Mucosa of rectum (tissue), 2 donors: ENCODE measurements at regions not wholly inside any gene's neighbourhood (a gene's known extent, or its start where the extent isn't known, plus 50 kb on each side); places are given as distances from the start of the nearest gene placed in this dataset.

Experiments
- H3K27ac ChIP-seq, 2 donors: one replicate each; pipeline ENCODE4 v1.7.0; 2013; ENCODE audit warnings: inconsistent platforms in 2 of 2, low read depth in 2 of 2, low read length in 2 of 2
- H3K27me3 ChIP-seq, 2 donors: one replicate each; pipeline ENCODE4 v1.7.0; 2013; ENCODE audit warnings: low read length in 2 of 2; ENCODE audit not compliant: control insufficient read depth in 2 of 2, insufficient read depth in 2 of 2
- H3K36me3 ChIP-seq, 2 donors: one replicate each; pipeline ENCODE4 v1.7.0; 2013; ENCODE audit warnings: low read length in 2 of 2; ENCODE audit not compliant: control insufficient read depth in 2 of 2, insufficient read depth in 2 of 2
- H3K4me1 ChIP-seq, 2 donors: one replicate each; pipeline ENCODE4 v1.7.0; 2013; ENCODE audit warnings: low read length in 2 of 2, mild to moderate bottlenecking in 1 of 2; ENCODE audit not compliant: control insufficient read depth in 2 of 2, insufficient read depth in 2 of 2
- H3K4me3 ChIP-seq, 2 donors: one replicate each; pipeline ENCODE4 v1.7.0; 2013; ENCODE audit warnings: low read length in 2 of 2
- H3K9ac ChIP-seq, 2 donors: one replicate each; pipeline ENCODE4 v1.7.0; 2013; ENCODE audit warnings: low read length in 2 of 2, low read depth in 1 of 2, mild to moderate bottlenecking in 1 of 2
- H3K9me3 ChIP-seq, 2 donors: one replicate each; pipeline ENCODE4 v1.7.0; 2013; ENCODE audit warnings: low read length in 2 of 2; ENCODE audit not compliant: control insufficient read depth in 2 of 2
- donor health status: healthy.
- donor health status: Normal muscosa, but diverticular disease.

DNA sequence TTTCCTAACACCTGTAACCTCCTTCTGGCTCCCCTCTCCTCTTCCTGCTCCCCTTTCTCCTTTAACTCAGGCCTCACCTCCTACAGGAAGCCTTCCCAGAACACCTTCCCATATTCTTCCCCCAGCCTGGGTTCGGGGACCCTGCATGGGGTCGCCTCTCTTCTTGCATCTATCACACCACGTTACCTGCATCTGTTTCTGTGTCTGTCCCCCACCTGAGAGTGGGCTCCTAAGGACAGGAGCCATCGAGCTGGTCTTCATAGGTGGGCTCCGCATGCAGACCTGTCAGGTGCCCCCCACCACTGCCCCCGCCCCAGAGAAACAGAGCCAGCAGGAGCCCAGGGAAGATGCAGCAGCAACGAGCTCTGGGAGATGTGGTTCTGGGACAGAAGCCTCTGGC lies 123.2 kb upstream of the GLI2 start:
- H3K4me1 ChIP-seq = peaks cover 0 to 2% of the 10 kb centered on the region in 2 donors
- H3K27me3 ChIP-seq = peaks cover 0 to 2% of the 10 kb centered on the region in 2 donors
- no peak overlapping the region for H3K9ac ChIP-seq
- H3K9me3 ChIP-seq = no peaks in the 10 kb centered on the region
- H3K27ac ChIP-seq = no peak overlapping the region
- H3K4me3 ChIP-seq = no peak overlapping the region
- no peaks in the 10 kb centered on the region for H3K36me3 ChIP-seq

DNA sequence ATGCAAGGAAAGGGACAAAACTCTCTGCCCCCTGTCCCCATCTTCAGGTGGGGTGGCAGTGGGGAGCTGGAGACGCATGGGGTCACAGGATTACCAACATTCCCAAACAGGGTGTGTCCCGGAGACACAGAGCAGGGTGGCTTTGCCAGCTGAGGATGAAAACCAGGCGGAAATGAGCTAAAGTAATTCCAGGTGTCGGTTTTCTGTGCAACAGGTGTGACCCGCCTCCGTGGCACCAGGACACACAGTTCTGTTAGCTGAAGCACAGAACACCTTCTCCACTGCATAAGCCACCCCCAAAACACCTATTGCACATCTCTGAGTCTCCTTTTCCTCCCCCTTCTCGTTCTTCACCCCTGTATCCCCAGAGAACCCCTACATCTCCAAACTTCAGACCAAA lies 122.7 kb upstream of the GLI2 start:
- peaks cover 0 to 2% of the 10 kb centered on the region in 2 donors for H3K4me1 ChIP-seq
- H3K4me3 ChIP-seq = no peak overlapping the region
- H3K36me3 ChIP-seq = no peaks in the 10 kb centered on the region
- H3K9ac ChIP-seq = no peak overlapping the region
- peaks cover 0 to 2% of the 10 kb centered on the region in 2 donors for H3K27me3 ChIP-seq
- H3K27ac ChIP-seq = no peak overlapping the region
- H3K9me3 ChIP-seq = no peaks in the 10 kb centered on the region

DNA sequence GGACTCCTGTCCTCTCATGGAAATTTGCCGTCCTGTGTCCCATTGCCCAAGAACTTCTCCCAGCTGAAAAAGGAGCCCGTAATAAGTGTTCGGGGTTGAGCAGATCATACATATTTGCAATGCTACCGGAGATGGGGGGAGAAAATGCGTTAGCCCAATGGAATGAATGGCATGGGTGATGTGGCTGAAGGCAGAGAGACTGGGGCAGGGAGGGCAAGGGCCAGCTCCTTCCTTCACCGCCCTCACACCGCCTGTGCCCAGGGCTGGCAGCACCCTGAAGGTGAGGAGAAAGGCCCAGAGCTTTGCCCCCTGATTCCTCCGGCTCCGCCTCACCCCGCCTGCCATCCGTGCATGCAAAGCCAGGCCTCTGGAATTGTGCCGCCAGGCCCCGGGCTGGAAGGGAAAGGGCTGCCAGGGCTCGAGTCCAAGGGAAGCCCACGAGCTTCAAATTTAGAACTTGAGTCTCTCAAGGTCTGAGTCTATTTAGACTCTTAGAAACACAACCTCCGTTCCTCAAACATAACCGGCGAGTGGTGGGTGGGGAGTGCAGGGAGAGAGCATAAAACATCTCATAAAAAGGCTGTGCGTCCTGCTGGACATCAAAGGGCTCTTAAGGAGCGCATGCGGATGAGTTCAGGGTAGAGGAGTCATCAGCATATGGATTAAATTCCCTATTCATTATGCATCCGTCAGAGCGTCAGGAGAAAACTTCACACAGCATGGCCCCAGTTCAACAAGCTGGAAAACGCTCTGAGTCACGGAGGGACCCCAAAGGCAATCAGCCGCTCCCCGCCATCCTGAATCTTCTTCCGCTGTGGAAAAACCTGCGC lies 121.7 kb upstream of the GLI2 start:
- Histone ChIP-seq H3K4me3 (no peak overlapping the region), H3K9me3 (no peaks in the 10 kb centered on the region), H3K27ac (no peak overlapping the region), H3K27me3 (no peaks in the 10 kb centered on the region), H3K4me1 (peaks cover 0 to 2% of the 10 kb centered on the region in 2 donors), H3K36me3 (no peaks in the 10 kb centered on the region), H3K9ac (no peak overlapping the region)

DNA sequence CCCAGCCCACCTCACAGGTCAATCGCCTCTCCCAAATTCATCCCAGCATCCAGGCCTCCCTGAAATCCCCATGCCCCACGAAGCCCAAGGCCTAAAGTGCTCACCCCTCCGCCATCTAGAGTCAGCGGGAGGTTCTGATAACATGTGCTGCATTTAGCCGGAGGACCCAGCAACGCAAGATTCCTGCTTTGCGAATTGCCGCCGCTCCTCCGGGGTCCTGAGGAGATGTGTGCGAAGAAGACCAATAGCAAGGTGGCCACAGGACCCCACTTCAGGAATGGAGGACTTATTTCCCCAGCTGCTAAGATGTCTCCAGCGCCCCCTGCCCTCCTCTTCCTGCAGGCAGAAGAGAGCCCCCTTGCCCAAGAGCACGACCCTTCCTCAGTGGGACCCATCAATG lies 120.8 kb upstream of the GLI2 start:
- Histone ChIP-seq H3K9me3 (no peaks in the 10 kb centered on the region), H3K27ac (no peak overlapping the region), H3K36me3 (no peaks in the 10 kb centered on the region), H3K9ac (no peak overlapping the region), H3K4me1 (peaks cover 0 to 2% of the 10 kb centered on the region in 2 donors), H3K4me3 (no peak overlapping the region), H3K27me3 (no peaks in the 10 kb centered on the region)

DNA sequence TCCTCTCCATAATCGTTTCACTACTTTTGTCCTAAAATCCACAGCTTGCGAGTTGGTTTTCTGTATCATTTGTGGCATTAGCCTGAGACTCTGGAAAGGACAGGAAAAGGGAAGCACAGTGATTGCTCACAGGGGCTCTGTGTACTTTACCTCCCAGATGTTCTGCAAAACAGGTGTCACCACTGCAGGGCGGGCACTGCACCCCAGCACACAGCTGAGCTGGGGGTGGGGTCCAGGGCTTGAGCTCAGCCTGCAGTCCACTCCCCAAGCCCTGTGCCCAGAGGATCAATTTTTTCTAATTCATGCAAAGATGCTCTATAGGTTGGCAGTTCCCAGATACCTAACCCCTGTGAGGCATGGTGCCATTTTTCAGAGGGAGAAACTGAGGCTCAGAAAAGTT lies 119.4 kb upstream of the GLI2 start:
- Histone ChIP-seq H3K27me3 (no peaks in the 10 kb centered on the region), H3K27ac (no peak overlapping the region), H3K9ac (no peak overlapping the region), H3K36me3 (no peaks in the 10 kb centered on the region), H3K4me3 (no peak overlapping the region), H3K4me1 (peaks cover 0 to 2% of the 10 kb centered on the region in 2 donors), H3K9me3 (no peaks in the 10 kb centered on the region)

DNA sequence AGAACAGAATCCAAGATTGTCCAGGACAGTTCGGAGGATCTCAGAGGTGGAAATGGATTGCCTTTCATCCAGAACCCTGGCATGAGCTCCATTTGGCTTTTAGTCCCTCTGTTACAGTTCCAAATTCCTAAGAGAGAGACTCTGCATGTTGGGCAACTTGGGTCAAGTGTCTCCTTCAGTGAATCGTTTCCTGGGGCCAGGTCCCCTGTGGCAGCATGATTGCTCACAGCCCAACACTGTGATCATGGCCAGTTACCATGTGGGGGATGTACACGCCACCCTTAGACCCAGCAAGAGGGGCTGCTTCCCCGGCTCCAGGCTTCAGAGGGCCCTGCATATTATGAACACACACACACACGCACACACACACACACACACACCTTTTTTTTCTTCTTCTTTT lies 118.6 kb upstream of the GLI2 start:
- Histone ChIP-seq H3K4me3 (no peak overlapping the region), H3K27ac (no peak overlapping the region), H3K9me3 (no peaks in the 10 kb centered on the region)

DNA sequence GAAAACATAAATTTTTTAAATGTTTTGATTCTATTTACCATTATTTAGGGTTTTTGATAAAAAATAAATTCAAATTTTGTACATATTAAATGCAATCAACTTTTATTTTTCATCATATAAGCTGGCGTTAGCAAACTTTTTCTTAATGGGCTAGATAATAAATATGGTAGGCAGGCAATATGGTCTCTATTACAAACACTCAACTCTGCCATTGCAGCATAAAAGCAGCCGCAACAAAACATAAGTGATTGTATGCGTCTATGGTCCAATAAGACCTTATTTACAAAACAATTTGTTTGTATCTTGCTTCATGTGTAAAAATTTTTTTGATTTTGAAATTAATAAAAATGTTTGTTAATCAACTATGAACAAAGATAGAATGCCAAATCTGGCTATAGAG lies 116.8 kb upstream of the GLI2 start:
- Histone ChIP-seq H3K27ac (no peak overlapping the region), H3K27me3 (no peaks in the 10 kb centered on the region), H3K9ac (no peak overlapping the region), H3K36me3 (no peaks in the 10 kb centered on the region), H3K4me1 (no peaks in the 10 kb centered on the region), H3K9me3 (no peaks in the 10 kb centered on the region), H3K4me3 (no peak overlapping the region)

More for the DNA sequence above, 118.6 kb upstream of the GLI2 start:
- Histone ChIP-seq H3K27me3 (no peaks in the 10 kb centered on the region), H3K4me1 (peaks cover 0 to 2% of the 10 kb centered on the region in 2 donors), H3K36me3 (no peaks in the 10 kb centered on the region), H3K9ac (no peak overlapping the region)

DNA sequence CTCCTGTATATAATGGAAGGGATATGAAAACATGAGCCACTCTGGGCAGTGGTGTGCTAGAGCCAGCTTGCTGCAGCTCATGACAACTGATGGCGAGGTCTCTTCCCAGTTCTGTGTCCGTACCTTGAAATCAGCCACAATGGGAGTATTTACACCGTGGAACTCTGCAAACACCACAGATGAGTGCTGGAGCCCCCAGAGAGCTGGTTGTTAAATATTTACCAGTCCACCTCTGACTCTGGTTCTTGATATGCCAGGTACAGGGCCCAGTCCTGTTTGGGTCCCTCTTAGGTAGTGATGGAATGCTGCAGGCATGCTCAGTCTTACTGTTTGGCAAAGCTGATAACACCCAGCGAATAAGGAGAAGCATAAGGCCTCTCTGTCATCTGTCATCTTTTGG lies 116.1 kb upstream of the GLI2 start:
- H3K9ac ChIP-seq = no peak overlapping the region
- H3K4me3 ChIP-seq = no peak overlapping the region
- H3K27me3 ChIP-seq = no peaks in the 10 kb centered on the region
- no peaks in the 10 kb centered on the region for H3K36me3 ChIP-seq
- H3K9me3 ChIP-seq = no peaks in the 10 kb centered on the region
- H3K4me1 ChIP-seq = no peaks in the 10 kb centered on the region
- H3K27ac ChIP-seq = no peak overlapping the region

DNA sequence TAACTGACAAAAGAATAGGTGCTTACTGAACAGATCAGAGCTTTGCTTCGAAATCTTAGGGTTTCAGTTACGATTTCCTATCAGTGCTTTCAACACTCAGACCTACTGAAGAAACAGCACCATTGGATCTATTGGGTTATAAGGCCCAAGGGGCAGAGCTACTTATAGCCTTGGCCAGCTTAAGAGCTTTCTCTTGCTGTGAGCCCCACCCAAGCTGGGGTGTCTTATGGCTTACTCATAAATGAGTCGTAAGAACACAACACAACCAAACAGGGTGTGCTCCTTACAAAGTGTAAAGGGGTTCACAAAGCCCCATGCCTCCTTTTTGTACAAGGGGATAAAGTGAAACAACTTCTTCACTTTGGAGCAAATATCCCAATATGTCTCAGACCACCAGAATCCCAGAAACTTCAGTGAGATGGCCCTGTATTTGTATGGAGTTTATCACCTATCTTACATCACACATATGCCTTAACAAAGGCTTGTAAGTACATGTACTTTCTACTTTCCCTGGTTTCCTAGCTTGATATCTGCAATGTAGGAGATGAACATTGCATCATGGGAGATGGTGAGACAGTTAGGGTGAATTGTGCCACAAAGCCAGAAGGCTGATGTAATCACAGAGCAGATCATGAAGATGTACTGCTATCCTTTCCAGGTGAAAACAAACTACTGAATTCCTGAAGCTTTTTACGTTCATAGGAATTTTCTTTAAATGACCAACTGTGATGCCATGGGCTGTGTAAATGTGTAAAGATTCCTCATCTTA lies 115.5 kb upstream of the GLI2 start:
- H3K4me1 ChIP-seq = no peaks in the 10 kb centered on the region
- no peak overlapping the region for H3K27ac ChIP-seq
- H3K9me3 ChIP-seq = no peaks in the 10 kb centered on the region
- no peaks in the 10 kb centered on the region for H3K36me3 ChIP-seq
- H3K4me3 ChIP-seq = no peak overlapping the region
- H3K9ac ChIP-seq = no peak overlapping the region
- no peaks in the 10 kb centered on the region for H3K27me3 ChIP-seq

DNA sequence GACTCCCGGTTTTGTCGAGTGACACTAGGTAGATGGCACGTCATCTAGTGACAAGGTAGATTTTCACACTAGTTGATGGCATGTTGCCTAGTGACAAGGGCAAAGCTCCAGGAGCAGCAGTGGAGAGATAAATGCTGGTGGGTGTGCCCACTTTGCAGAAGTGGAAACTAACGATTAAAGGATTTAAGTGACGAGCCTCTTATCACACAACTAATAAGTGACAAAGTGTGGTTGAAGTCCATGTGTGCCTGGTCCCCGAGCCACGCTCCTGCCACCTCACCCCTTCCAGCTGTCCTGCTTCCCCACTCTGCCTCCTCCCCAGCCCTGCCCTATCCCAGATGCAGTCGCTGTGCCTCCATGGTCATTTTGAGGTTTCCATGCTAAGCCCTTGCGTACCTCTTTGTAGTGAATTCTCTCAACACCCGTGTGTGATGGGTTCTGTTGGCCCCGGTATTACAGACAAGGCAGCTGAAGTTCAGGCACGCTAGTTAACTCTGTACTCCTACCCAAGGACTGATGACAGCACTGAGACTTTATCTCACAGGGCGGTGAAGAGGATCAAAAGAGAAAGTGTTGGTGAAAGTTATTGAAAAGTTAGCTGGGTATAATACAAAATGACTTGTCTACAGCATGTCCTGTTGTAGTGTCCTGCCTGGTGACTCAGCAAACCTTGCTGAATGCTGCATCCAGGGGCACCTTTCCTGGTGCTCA lies 113.4 kb upstream of the GLI2 start:
- Histone ChIP-seq H3K9ac (no peak overlapping the region), H3K27me3 (no peaks in the 10 kb centered on the region), H3K36me3 (no peaks in the 10 kb centered on the region), H3K9me3 (no peaks in the 10 kb centered on the region), H3K4me1 (peaks cover 0 to 2% of the 10 kb centered on the region in 2 donors), H3K4me3 (no peak overlapping the region), H3K27ac (no peak overlapping the region)
